GM18498 (cell line): ENCODE measurements at regions not wholly inside any gene's neighbourhood (a gene's known extent, or its start where the extent isn't known, plus 50 kb on each side); places are given as distances from the start of the nearest gene placed in this dataset.
"Not testable (repeated sequence)": the region's sequence is repeated elsewhere in the genome, so short reads cannot be mapped to it uniquely, and the experiment has no call there.

Experiments used
- ATAC-seq: cut with Tn5 transposase; IDR thresholded peaks from one replicate; pipeline ENCODE4 v1.9.1; 2021; ENCODE audit warnings: mild to moderate bottlenecking, moderate library complexity; ENCODE audit not compliant: unreplicated experiment

DNA sequence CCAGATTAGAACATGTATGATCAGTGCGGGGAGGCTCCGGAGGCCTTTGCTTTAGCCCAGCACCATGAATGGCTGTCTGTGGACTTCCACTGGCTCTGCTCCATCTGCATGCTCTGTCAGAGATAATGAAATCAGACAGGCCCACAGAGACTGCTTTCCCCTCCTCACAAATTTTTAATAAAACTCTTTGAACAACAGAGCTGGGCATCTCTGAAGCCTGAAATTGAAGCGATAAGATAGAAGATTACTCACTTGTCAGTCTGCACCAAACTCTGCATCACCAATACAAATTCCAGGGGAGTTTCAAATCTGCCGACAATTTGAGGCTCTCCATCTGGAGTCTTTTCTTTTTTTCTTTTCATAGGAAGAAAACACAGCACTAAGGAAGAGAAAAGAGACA, 110.0 kb downstream of the DYRK2 start:
- no peak for ATAC-seq

DNA sequence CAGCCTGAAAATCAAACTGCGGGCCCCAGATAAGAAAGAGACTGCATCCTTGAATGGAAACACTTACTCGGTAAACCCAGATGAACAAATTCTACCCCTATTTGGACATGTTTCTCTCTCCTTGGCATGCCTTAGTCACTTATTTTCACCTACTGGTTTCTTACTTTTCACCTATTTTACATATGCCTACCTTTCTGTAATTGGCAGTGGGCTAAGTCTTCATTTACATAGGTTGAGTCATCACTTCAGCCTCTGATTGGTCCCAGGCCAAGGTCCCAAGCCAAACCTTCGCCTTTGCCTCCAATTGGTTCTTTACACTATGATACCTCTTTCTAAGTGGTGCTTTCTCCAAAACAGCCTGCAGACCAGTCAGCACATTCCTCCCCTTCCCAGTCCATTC, 111.3 kb downstream of the DYRK2 start:
- ATAC-seq = no peak

DNA sequence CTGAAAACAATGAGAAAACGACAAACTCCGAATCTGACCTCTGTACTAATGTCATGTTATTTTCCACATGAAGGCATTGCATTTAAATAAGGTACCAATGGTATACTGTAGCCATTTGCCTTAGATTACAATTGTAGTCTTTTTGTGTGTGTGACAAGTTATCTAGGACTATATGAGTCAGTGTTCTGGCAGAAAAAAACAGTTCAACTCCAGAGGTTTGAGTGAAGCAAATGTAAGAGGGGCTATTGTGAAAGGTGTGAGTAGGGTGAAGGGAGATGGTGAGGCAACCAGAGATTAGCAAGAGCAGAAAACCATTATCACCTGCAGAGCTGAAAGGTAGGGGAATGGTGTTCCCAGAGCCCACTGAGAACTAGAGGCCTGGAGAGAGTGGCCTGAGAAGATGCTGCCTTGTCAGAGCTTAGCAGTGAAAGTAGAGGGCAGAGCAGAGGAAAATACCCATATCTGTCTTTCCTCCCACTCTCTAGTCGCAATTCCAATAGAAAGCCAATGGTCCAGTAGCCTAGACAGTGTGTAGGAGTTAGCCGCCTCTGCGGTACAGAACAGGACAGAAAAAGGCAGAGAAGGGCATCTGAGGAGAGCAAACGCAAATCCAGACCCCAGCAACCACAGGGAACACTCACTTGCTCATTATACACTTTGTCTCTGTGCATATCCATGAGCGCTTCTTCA, 112.2 kb downstream of the DYRK2 start:
- ATAC-seq = no peak

DNA sequence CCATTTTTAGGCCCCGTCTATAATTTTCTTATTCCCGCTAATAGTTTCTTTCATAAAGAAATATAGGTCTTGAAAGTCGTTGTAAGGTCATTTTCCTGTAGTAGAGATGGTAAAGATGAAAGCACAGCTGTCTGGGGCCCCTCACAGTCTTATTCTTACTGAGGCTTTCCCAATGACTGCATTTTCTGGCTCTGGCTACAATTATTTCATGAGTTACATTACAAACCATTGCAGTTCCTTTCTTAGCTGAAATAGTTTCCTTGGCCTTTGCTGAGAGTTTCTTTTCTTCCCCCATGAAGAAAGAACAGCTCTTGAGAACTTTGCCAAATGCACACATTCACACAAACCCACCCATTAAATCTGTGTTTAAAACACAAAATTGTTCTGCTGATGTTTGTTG, 113.0 kb downstream of the DYRK2 start:
- no peak for ATAC-seq

DNA sequence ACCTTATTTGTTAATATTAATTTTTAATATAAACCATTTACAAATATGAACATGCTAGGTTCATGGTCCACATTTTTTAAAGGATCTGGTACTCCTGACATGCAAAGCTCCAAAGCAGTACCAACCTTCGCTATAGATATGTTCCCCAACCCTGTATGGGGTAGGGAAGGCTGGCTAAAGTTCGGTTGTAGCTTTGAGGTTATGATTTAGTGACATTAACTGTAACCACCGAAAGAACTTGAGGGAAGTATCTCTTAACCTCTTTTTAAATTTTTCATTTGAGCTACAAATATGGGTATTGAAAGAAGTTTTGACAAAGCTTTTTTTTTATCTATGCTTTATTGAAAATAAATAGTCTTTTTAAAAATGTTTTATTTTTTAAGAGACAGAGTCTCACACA, 115.5 kb downstream of the DYRK2 start:
- no peak for ATAC-seq

DNA sequence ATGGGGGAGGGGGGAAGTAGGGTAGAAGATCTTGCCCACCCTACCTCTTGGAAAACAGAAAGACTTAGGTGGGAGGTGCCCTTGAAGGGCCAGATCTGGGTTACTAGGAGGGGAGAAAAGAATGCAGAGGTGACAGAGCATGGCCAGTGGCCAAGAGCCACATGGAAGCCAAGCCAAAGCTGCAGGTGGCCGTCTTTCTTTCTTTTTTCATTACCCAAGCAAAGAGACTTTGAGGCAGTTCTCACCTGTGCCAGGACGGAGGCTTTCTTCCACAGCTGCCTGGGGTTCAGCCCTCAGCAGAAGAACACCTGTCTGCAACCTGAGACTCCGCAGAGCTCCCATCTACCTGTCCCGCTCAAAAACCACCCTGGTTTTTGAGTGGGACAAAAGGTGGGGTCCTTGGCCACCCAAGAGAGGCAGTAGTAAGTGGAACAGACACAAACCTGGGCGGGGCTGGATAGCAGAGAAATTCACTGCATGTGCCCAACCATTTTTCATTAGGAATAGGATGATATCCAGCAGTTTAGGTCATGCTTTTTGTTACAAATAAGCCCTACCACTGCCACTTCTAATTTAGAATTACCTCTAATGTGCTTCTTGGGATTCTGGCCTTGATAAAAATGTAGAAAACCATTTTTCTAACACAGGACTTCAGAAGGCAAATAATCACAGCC, 116.5 kb downstream of the DYRK2 start:
- ATAC-seq = no peak

DNA sequence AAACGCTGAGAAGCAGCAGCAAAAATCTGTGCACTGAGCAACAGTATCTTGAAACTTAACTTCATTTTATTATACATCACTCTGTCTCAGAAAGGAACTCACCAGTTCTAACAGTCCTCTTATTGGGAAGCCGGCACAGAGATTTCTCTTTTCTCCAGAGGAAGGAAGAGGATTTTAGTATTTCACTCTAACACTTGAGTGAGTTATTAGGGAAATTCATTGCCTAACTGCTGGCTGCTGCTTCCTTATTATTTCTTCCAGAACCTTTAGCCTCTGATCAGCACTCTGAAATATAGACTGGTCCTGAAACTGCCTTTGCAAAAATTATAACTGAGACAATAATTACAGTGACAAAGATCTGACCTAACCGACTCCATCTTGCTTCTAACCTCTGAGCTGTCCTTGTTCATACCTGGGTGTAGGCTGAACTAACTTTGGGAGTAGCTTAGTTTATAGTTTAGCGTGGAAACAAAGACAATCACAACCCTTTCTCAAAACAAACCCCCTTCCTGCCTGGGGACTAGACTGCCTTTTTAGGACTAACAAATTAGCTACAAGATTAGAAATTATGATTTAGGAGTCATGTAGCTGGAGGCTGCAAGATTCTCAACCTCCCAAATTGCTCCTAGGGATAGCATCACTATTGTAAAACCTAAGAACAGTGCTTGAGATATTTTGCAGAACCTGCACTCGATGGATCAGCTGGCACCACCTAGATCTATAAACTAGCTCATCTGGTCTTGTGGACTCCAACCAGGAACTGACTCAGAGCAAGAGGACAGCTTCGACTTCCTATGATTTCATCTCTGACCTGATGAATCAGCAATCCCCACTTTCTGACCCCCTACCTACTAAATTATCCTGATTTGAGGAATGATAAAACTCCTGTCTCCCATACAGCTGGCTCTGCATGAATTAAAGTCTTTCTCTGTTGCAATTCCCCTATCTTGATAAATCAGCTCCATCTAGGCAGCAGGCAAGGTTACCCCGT, 117.5 kb downstream of the DYRK2 start:
- no peak for ATAC-seq

DNA sequence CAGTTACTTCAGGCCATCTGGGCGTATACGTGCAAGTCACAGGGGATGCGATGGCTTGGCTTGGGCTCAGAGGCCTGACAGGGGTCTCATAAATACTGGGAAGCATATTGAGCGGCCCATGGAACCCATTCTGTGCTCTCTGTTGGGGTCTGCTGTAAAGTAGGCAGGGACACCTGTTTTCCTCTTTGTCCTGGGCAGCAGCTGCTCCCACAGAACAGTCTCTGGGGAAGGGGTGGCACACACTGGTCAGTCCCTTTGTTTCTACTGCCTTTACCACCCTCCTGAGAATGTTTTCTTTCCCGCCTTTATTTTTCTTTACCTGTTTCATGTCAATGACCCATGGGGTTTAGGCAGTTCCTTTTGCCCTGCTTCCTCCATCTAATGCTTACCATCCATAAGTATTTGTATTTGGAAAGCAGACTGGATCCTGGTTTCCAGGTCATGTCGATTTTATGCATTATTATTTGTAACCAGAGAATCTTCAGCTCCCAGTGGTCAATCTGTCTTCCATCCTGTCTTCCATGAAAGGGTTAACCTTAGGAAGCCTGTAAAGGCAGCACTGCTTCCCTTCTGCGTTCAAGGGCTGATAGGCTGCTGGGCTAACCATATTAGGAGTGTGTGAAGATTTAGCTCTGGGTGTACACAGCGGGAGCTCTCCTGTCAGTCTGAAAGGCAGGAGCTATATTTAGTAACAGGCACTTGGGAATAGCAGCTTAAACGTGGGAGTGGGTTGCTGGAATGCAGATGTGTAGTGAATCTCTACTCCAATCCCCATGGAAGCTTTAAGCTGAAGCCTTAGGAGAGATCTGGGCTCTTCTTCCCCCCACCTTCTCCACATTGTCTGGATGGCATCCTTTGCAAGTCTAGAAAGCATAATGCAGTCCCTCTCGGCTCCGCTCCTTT, 124.0 kb downstream of the DYRK2 start:
- no peak for ATAC-seq

DNA sequence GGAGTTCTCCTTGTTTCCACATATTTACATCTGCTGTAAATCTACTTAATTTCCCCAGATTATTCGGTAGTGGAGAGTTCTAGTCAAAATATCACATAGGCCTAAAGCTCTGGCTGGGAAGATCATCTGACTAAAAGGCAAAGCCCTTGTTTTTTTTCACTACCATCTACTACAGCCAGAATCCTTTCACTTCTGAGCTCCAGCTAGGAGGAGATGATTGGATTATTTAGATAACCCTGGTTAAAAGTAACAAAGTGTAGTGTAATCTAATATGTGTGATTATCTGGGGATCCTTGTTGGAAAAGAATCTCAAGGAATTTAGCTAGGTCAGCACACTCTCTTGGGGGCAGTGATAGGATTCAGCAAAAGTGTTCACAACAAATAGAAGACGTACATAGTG, 125.4 kb downstream of the DYRK2 start:
- no peak for ATAC-seq

DNA sequence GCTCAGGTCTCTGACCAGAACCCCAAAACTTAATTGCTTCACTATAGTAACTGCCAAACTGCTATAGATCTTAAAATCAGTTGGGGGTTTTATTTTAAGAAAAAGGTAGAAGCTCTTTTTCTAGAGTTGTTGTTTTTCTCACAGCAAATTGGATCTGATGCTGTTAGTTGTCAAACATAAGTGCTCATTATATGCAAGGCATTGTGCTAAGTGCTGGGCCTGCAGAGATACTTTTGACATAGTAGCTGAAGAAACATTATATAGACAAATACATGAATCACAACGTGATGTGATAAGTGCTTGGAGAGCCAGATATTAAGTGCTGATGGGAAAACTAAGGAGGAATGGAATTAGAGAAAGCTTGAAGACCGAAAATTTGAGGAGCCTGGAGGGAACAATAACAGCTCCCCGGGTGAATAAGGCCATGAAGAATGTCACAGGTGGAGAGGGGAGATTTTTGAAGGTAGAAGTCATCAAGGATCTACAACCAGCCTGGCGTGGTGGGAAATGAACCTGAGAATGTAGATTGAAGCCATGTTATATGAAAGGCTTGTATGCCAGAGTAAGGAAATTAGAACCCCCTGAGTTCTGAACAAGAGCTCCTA, 126.5 kb downstream of the DYRK2 start:
- no peak for ATAC-seq

DNA sequence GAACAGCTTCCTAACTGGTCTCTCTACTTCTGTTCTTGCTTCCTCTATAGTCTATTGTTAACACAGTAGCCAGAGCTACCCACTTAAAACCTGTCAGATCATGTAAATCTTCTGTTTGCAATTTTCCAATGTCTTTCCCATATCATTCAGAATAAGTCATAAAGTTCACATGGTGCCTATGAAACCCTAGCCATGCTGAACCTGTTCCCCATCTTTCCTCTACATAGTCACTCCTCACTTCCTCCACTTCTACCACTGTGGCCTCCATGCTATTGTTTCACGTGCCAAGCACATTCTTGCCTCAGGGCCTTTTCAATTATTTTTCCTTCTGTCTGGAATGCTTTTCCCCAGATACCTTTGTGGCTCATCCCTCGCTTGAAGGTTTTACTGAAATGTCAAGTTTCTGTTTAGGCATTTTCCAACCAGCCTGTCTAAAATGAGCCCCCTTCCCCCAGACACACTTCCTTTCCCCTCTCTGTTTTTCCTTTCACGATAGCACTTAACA, 132.1 kb downstream of the DYRK2 start:
- ATAC-seq = no peak

DNA sequence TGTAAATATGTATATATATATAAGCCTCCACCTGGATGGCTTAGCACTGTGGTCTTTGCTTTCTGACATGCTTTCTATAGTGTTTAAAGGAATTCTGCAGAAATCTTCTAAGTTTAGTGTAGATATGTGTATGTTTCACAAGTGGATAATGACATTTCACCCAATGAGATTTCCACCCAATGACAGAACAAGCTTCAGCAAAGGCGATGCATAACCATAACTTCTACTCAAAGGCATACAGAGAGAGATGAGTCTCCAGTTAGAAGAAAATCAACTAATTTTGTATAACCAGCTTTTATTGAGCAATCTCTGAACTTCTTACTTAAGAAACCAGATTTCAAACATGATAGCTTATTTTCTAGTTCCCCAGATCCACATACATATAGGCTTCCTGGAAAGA, 134.0 kb downstream of the DYRK2 start:
- ATAC-seq = no peak

DNA sequence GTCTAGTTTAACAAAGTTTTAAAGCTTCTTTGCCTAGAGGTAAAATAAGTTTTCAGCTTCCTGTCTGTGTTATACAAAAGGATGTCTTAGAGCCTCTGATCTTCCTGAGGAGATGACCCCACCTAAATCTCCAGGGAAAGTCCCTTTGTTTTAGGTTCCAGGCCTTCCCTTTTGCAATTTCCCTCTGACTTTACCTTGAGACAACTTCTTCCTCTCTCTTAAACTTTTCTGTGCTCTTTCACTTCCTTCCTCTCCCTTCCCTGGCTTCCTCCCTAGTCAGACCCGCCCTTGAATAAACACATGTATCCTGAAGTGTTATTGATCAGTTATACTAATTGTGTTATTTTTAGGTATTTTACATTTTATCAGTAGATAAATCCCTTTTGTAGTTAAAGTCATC, 134.8 kb downstream of the DYRK2 start:
- no peak for ATAC-seq

DNA sequence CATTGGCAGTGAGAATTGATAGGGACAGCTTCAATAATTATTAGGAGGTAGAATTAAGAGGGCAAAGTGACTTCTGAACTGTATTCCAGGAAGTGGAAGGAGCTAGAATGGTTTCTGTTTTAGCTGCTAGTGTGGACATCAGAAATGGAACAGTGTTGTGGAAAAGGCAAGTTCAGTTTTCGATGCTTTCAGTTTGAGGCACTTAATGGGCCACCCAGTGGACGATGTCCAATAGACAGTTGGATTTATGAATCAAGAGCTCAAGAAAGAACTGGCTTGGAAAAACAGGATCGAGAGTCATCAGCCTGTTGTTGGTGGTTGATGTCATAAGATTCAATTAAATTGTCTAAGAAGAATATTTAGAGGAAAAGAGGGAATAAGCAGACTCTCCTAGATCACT, 136.3 kb downstream of the DYRK2 start:
- no peak for ATAC-seq

DNA sequence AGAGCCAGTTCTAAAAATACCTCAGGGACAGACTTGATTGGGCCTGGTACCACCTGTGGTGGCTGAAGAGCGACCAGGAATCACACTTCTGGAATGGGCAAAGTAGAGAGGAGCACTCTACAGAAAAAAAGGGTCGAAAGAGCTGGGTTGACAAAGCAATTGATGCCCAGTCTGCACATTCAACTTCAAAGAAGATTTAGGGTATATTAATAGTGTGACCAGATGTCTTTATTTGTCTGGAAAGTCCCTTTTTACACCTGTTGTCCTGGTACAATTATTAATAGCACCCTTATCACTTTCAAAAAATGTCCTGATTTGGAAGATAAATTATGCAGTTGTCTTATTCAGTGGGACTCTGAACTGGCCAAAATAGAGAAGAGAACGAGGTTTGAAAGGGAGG, 137.5 kb downstream of the DYRK2 start:
- ATAC-seq = no peak

DNA sequence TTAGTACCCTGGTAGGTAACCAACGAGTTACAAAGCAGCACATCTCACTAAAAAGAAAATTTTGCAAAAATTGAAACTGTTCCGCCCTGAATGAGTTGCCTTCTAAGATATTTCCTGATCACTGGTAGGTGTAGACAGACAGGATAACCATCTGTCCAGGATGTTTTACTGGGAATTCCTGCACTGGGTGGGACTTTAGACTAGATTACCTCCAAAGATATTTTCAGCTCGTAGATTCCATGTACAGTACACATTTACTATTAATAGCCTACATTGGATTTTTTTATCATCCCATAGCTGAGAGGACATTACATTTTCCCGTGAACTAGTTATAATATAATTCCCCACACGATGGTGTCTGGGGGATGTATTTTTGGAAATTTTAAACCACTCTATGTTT, 139.6 kb downstream of the DYRK2 start:
- no peak for ATAC-seq

DNA sequence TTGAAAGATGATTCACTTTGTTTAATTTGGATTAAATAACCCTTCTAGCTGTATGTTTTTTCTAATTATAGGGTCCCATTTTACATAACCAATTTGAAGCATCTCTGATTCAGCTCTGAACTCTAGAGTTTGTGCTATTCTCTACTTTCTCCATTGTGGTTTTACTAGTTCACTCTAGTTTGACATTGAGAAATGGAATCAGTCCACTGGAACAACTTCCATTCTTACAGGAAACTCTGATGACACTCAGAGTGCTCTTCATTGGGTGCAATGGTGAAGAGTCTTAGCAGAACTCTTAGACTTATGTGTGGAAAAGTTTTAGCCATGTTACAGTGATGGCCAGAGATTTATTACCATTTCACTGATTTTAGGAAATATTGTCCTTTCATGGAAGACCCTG, 140.7 kb downstream of the DYRK2 start:
- no peak for ATAC-seq

DNA sequence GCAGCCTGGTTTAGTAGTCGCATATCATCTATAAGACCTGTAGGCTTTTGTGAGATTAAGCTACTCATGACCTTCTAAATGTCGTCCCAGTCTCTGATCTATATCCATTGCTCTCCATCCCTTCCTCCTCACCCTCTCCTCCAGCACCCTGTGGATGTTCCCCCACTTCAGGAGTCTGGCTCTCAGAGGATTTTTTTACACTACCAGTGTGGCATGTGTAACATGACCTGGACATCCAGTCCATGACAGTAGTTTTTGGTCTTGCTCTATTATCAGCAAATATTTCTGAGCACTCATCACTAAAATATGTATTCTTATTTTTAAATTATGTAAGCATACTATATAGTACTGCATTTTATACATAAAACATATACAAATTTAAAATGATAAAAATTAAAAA, 142.1 kb downstream of the DYRK2 start:
- no peak for ATAC-seq

DNA sequence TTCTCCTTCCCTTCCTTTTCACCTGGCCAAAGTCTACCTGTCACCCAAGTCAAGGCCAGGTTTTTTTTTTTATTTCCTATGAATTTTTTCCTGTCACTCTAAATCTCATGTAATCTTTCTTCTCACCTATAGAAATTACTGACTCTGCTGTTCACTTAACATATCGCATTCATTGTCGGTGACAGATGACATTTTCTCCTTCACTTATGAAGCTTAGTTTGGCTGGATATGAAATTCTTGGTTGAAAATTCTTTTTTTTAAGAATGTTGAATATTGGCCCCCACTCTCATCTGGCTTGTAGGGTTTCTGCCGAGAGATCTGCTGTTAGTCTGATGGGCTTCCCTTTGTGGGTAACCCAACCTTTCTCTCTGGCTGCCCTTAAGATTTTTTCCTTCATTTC, 142.8 kb downstream of the DYRK2 start:
- ATAC-seq = not testable (repeated sequence)

DNA sequence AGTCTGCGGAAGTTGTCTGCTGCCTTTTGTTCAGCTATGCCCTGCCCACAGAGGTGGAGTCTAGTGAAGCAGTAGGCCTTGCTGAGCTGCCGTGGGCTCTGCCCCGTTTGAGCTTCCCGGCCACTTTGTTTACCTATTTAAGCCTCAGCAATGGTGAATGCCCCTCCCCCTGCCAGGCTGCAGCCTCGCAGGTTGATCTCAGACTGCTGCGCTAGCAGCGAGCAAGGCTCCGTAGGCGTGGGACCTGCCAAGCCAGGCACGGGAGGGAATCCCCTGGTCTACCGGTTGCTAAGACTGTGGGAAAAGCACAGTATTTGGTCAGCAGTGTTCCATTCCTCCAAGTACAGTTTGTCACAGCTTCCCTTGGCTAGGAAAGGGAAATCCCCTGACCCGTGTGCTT, 143.6 kb downstream of the DYRK2 start:
- no peak for ATAC-seq
